22Rv1 (cell line): ENCODE measurements at regions not wholly inside any gene's neighbourhood (a gene's known extent, or its start where the extent isn't known, plus 50 kb on each side); places are given as distances from the start of the nearest gene placed in this dataset.

Experiments
- CTCF ChIP-seq: fragments of 450-650 bp; IDR thresholded peaks from 2 replicates; pipeline ENCODE4 v1.5.1; 2017; ENCODE audit warnings: mild to moderate bottlenecking
- ZFX ChIP-seq: fragments of 450-650 bp; IDR thresholded peaks from 2 replicates; pipeline ENCODE4 v1.6.1; 2017; ENCODE audit warnings: antibody characterized with exemption, borderline replicate concordance

DNA sequence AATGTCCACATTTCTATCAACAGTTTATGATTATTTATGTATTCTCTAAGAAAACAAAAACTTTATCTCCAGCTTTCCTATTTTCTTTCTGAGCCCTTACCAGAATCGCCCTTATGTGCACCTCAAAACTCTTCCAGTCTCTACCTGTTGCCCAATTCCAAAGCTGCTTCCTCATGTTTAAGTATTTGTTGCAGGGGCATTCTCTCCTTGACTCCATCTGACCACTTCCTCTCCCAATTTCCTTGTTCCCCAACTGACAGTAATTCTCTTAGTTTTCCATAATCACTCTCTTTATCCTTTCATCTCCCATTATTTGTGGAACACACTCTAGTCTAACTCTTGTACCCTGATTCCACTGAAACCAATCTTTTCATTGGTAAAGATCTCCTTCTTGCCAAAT lies 105.4 kb upstream of the RBBP8 start:
- TF ChIP-seq CTCF (no peak), ZFX (no peak)
